GM18868 (cell line): ENCODE measurements at regions not wholly inside any gene's neighbourhood (a gene's known extent, or its start where the extent isn't known, plus 50 kb on each side); places are given as distances from the start of the nearest gene placed in this dataset.
"Not testable (repeated sequence)": the region's sequence is repeated elsewhere in the genome, so short reads cannot be mapped to it uniquely, and the experiment has no call there.

Source experiments
- ATAC-seq: cut with Tn5 transposase; IDR thresholded peaks from one replicate; pipeline ENCODE4 v1.9.1; 2021; ENCODE audit warnings: mild to moderate bottlenecking, moderate library complexity; ENCODE audit not compliant: unreplicated experiment

DNA sequence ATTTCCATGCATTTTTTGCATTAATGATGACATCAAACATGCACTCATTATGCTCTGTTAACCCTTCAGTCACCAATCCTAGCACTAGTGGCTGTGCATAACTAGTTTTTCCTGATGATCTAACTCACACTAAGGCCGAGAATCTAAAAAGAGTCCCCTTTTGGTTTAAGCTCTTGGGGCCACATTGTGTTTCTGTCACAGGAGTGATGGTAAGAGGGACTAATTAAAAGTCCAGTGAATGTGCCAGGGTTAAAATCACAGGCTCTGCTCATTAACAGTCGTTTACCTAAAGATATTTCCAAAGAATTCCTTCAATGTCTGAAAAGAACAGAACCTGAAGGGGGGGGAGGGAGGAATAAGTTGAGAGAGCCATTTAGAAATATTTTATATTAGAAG is 359.0 kb upstream of the ANKRD30A start:
- ATAC-seq, result no peak

DNA sequence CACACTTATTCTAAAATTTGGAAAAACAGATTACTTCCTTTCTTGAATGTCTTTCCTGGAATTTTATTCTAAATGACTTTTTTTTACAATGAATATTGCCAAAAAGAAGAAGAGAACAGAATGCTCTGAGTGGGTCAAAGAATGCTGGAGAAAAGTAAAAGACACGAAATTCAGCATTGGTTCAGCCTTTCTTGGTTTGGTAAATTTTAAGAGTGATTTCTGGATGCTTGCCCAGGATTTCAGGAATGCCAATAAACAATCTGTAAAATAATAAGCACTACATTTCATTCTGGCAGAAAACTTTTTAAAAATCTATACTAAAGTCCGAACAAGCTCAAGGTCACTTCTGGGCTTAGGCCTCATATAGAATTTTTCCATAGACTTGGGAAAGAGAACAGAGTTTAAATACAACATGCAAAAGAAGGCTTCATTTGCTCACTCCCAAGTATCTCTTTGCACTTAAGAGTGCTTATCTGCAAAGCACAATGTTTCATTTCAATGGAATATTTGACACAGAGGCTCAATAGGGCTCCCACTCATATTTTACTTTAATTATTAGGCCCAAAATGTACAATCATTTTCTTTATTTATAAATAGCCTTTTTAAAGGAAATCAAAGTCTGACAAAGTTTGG is 359.5 kb upstream of the ANKRD30A start:
- ATAC-seq, result no peak

GRCh38 chr10:36764823-36765222 is 360.6 kb upstream of the ANKRD30A start:
- no peak for ATAC-seq

- no peak for ATAC-seq
These were observed 364.3 kb upstream of the ANKRD30A start for GRCh38 chr10:36761121-36761520.

DNA sequence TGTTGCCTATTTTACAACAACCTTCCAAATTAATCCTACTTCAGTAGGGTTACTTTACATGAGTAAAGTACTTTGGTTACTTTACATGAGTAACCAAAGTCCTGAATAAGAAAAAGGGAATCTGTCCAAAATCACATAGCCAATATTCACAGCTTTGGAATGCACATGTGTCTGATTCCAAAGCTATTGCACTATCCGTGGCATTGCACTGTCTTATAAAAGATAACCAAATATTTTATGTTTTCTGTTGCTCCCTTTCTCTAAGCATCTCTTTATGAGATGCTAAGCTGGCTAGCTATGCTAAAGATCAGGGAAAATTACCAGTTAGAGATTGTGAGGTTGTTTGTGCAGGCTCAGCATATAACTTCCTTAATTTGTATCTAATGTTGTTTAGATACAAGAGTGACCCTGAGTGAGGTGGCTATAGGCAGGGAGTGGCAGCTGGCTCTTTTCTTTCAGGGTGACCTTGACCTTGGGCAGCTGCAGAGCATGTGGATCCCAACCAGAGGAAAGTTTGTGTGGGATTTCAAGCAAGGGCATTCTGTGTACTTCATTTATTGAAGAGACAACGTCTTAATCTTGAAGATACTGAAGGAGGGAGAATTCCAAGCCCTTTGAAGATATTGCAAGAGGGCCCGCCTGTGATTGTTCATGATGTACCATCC is 366.1 kb upstream of the ANKRD30A start:
- ATAC-seq, result no peak

DNA sequence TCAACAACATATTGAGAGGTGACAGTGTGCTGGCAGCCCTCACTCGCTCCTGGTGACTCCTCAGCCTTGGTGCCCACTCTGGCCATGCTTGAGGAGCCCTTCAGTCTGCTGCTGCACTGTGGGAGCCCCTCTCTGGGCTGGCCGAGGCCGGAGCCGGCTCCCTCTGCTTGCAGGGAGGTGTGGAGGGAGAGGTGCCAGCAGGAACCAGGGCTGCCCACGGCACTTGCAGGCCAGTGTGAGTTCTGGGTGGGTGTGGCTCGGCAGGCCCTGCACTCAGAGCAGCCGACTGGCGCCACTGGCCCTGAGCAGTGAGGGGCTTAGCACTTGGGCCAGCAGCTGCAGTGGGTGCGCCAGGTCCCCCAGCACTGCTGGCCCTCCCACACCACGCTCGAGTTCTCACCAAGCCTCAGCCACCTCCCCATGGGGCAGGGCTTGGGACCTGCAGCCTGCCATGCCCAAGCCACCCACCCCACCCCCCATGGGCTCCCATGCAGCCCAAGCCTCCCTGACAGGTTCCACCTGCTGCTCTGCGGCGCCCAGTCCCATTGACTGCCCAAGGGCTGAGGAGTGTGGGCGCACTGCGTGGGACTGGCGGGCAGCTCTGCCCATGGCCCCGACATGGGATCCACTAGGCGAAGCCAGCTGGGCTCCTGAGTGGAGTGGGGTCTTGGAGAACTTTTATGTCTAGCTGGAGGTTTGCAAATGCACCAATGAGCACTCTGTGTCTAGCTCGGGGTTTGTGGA is 377.1 kb upstream of the ANKRD30A start:
- ATAC-seq, result no peak

- no peak for ATAC-seq
These were observed 385.4 kb upstream of the ANKRD30A start for GRCh38 chr10:36739884-36740445.

GRCh38 chr10:36738738-36739431 is 386.5 kb upstream of the ANKRD30A start:
- no peak for ATAC-seq

DNA sequence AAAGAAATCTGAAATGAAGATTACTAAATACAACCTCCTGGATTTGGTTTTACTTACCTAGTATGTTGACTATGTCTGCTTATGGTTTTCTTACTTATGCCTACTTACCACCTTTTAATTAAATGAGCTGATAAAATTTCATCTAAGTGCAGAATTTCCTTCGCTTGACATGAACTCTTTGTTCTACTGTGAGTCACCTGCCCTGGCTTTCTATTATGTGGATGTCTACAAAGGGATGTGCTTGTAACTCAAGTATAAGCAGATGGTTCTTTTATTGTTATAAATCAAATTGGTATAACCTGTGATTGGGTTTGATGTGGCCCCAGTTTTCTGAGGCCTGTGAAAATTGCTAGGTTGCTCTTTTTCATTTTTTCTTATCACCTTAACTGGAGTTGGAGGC is 389.1 kb upstream of the ANKRD30A start:
- ATAC-seq, result no peak

GRCh38 chr10:36734590-36734989 is 390.8 kb upstream of the ANKRD30A start:
- not testable (repeated sequence) for ATAC-seq

DNA sequence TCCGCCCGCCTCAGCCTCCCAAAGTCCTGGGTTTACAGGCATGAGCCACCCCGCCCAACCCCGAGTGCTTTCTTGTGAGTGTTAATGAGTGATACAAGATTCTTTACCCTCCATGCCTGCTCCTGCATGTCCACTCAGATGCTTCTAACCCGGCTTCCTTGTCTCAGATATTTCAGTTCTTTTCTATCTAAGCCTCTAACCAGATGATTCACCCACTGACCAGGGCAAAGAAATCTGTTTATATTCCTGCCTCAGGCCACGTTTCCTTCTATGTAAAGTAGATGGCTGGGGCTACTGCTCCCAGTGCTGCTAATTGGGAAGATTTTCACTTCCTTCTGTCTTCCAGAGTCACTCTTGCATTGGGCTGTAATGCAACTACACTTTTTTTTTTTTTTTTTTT is 395.1 kb upstream of the ANKRD30A start:
- no peak for ATAC-seq

- ATAC-seq, result no peak
These were observed 396.8 kb upstream of the ANKRD30A start for GRCh38 chr10:36728626-36729025.

GRCh38 chr10:36725581-36726520 is 399.5 kb upstream of the ANKRD30A start:
- ATAC-seq, result no peak

DNA sequence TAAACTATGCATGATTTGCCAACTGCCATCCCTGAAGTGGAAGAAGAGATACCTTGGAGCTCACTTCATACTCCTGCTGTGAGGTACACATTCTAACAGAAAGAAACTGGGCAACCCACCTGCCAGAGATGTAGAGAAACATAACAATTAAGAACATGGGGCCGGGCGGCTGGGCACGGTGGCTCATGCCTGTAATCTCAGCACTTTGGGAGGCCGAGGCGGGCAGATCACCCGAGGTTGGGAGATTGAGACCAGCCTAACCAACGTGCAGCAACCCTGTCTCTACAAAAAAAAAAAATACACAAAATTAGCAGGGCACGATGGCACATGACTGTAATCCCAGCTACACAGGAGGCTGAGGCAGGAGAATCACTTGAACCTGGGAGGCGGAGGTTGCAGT is 402.6 kb upstream of the ANKRD30A start:
- ATAC-seq, result no peak

DNA sequence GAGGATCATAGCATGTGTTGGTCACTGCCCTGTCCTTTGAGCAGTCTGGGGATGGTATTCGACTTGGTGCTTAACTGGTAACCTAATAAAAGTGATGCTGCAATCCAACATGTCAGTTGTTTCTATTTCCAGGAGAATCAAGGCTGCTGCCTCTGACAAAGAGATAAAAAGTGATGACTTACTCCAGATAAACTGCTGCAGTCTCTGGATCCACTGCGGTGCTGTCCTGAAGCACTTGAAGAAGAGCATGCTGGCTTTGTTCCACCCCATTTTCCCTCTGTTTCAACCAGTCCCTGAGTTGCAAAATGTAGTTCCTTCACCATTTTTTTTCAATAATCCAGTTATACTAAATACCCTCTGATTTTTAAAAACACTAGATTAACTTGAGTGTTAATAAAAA is 403.5 kb upstream of the ANKRD30A start:
- ATAC-seq, result no peak

GRCh38 chr10:36720895-36721294 is 404.5 kb upstream of the ANKRD30A start:
- ATAC-seq, result no peak

- ATAC-seq, result no peak
These were observed 408.3 kb upstream of the ANKRD30A start for GRCh38 chr10:36717118-36717517.

DNA sequence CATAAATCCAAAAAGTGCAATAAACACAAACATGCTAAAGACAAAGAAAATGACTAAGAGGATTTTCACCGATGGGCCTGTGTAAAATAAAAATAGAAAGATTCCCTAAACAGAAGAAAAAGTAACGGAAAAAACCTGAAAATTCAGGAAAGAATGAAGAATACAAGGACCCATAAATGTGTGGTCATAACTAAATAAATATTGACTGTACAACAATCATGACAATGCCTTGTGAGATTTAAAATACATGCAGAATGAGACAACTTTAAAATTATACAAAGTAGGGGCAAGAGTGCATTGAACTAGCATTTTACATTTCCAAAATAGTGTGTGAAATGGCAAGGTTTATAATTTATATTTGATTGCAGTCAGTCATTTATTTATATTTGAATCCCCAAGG is 409.1 kb upstream of the ANKRD30A start:
- ATAC-seq, result no peak

DNA sequence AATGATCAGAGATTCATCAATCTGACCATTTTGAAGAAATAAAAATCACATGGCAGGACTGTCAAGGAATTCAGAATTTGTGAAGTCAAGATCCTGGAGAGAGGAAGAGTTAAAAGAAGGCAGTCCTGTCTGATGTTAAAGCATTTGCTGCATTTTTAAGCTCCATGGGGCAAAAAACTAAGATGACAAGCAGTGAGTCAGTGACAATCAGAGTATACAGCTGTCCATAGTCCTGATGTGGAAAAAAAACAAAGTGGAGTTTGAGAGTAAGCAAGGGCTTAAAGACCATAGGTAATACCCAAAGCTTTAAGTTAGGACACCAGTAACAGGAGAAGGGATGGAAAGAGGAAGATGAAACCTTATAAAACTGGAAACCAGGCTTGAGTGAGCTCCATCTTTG is 412.7 kb upstream of the ANKRD30A start:
- no peak for ATAC-seq

DNA sequence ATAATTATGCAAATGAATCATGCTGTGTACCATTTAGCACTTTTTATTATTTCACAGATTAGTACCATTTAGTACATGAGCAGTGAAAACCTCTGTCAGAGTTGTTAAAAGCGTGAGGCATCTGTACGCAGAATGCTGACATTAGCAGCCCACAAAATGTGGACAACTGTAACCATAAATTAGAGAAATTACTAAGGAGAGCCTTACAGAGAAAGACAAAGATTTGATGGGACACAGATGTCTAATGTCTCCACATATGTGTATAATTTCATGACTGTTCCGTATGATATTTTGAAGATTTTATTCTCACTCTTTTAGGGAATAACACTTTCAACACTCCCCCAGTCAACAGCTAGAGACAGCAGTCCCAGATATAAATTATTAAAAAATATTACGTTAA is 414.0 kb upstream of the ANKRD30A start:
- no peak for ATAC-seq
